ENCODE measurements at regions not wholly inside any gene's neighbourhood (a gene's known extent, or its start where the extent isn't known, plus 50 kb on each side); places are given as distances from the start of the nearest gene placed in this dataset.

- no peak for DNase-seq
- Histone ChIP-seq H3K27me3 (ENCODE audit: control insufficient read depth, insufficient read depth, low read length) (no peaks in the 10 kb centered on the region), H3K36me3 (replicated peaks; ENCODE audit: control insufficient read depth, insufficient read depth, low read length) (no peaks in the 10 kb centered on the region), H3K4me3 (ENCODE audit: insufficient read depth, low read depth, low read length) (no peak overlapping the region)
Measured at GRCh38 chr14:61226015-61226654, 55.0 kb downstream of the TMEM30B start.

GRCh38 chr14:61225344-61225743, 55.8 kb downstream of the TMEM30B start:
- DNase-seq: no peak
- no peaks in the 10 kb centered on the region for H3K27me3 ChIP-seq (ENCODE audit: control insufficient read depth, insufficient read depth, low read length)
- H3K36me3 ChIP-seq (replicated peaks; ENCODE audit: control insufficient read depth, insufficient read depth, low read length): no peaks in the 10 kb centered on the region
- H3K4me3 ChIP-seq (ENCODE audit: insufficient read depth, low read depth, low read length): no peak overlapping the region

DNA sequence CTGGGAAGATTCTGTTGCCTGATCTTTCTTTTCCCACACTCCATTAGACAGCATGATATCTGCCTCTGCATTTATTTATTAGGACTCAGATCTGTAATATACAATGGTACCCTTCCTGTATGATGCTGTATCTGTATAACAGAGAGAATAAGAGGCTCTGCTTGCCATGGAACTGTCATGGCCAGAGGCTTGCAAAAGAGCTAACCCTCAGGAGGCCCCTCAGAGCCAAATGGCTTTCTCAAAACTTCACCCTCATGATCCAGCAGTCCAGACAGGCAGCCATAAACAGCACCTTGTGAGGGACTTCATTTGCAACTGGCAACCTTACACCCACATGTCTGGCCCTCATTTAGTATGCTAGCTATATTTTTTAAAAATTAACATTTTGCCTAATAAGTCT, 57.6 kb downstream of the TMEM30B start:
- H3K27me3 ChIP-seq (ENCODE audit: control insufficient read depth, insufficient read depth, low read length): no peaks in the 10 kb centered on the region

GRCh38 chr14:61222388-61222787, 58.8 kb downstream of the TMEM30B start:
- Histone ChIP-seq H3K4me3 (ENCODE audit: insufficient read depth, low read depth, low read length) (no peak overlapping the region), H3K36me3 (replicated peaks; ENCODE audit: control insufficient read depth, insufficient read depth, low read length) (no peaks in the 10 kb centered on the region), H3K27me3 (ENCODE audit: control insufficient read depth, insufficient read depth, low read length) (no peaks in the 10 kb centered on the region)
- DNase-seq: no peak

More for the DNA sequence above, 57.6 kb downstream of the TMEM30B start:
- no peaks in the 10 kb centered on the region for H3K36me3 ChIP-seq (replicated peaks; ENCODE audit: control insufficient read depth, insufficient read depth, low read length)
- H3K4me3 ChIP-seq (ENCODE audit: insufficient read depth, low read depth, low read length): no peak overlapping the region
- no peak for DNase-seq

DNA sequence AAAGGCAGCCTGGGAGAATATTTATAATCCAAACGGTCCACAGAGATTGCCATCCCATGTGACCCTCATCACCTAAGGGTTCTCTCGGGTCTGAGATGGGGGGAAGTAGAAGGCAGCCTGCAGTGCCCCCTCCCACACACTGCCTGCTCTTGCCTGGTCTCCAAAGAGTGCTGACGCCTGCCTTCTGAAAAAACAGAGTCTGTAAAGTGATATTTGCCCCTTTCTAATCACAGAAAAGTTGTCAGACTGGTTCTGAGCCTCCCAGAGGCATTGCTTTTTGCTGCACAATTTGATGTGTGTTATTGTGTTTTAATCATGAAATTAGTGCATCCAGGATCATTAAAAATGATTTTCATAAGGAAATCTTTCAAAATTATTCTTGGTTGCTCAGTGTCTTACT, 59.2 kb downstream of the TMEM30B start:
- DNase-seq: no peak
- no peaks in the 10 kb centered on the region for H3K27me3 ChIP-seq (ENCODE audit: control insufficient read depth, insufficient read depth, low read length)
- H3K4me3 ChIP-seq (ENCODE audit: insufficient read depth, low read depth, low read length): no peak overlapping the region
- no peaks in the 10 kb centered on the region for H3K36me3 ChIP-seq (replicated peaks; ENCODE audit: control insufficient read depth, insufficient read depth, low read length)

- Histone ChIP-seq H3K27me3 (ENCODE audit: control insufficient read depth, insufficient read depth, low read length) (no peaks in the 10 kb centered on the region), H3K36me3 (replicated peaks; ENCODE audit: control insufficient read depth, insufficient read depth, low read length) (no peaks in the 10 kb centered on the region), H3K4me3 (ENCODE audit: insufficient read depth, low read depth, low read length) (no peak overlapping the region)
- no peak for DNase-seq
Measured at GRCh38 chr14:61219673-61220072, 61.5 kb downstream of the TMEM30B start.

GRCh38 chr14:61219256-61219655, 61.9 kb downstream of the TMEM30B start:
- H3K4me3 ChIP-seq (ENCODE audit: insufficient read depth, low read depth, low read length): no peak overlapping the region
- no peak for DNase-seq
- no peaks in the 10 kb centered on the region for H3K27me3 ChIP-seq (ENCODE audit: control insufficient read depth, insufficient read depth, low read length)
- no peaks in the 10 kb centered on the region for H3K36me3 ChIP-seq (replicated peaks; ENCODE audit: control insufficient read depth, insufficient read depth, low read length)

DNA sequence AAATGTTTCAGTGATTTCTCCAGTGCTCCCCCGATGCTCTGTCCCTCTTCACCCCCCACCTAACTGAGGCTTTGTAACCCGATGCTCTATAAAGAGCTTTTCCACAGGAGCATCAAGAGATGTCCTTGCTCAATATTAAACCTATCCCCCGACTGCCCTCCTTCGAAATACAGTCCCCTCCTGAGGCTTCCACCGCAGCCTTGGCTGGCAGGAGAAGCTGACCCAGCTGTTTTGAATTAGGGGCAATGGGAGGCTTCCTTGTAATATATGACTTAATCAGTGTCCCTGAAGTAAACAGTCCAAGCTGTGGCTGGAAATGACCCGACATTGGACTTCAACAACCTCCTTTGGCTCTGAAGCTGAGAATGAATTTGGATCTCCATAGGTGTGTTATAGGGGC, 62.4 kb downstream of the TMEM30B start:
- Histone ChIP-seq H3K4me3 (ENCODE audit: insufficient read depth, low read depth, low read length) (no peak overlapping the region), H3K36me3 (replicated peaks; ENCODE audit: control insufficient read depth, insufficient read depth, low read length) (no peaks in the 10 kb centered on the region)
- no peak for DNase-seq

GRCh38 chr14:61218157-61218556, 63.0 kb downstream of the TMEM30B start:
- no peaks in the 10 kb centered on the region for H3K36me3 ChIP-seq (replicated peaks; ENCODE audit: control insufficient read depth, insufficient read depth, low read length)
- no peaks in the 10 kb centered on the region for H3K27me3 ChIP-seq (ENCODE audit: control insufficient read depth, insufficient read depth, low read length)
- no peak for DNase-seq

More for the DNA sequence above, 62.4 kb downstream of the TMEM30B start:
- no peaks in the 10 kb centered on the region for H3K27me3 ChIP-seq (ENCODE audit: control insufficient read depth, insufficient read depth, low read length)

GRCh38 chr14:61217516-61217915, 63.6 kb downstream of the TMEM30B start:
- Histone ChIP-seq H3K4me3 (ENCODE audit: insufficient read depth, low read depth, low read length) (no peak overlapping the region), H3K27me3 (ENCODE audit: control insufficient read depth, insufficient read depth, low read length) (no peaks in the 10 kb centered on the region), H3K36me3 (replicated peaks; ENCODE audit: control insufficient read depth, insufficient read depth, low read length) (no peaks in the 10 kb centered on the region)
- DNase-seq: no peak

More at GRCh38 chr14:61218157-61218556, 63.0 kb downstream of the TMEM30B start:
- H3K4me3 ChIP-seq (ENCODE audit: insufficient read depth, low read depth, low read length): no peak overlapping the region

- Histone ChIP-seq H3K27me3 (ENCODE audit: control insufficient read depth, insufficient read depth, low read length) (no peaks in the 10 kb centered on the region), H3K4me3 (ENCODE audit: insufficient read depth, low read depth, low read length) (no peak overlapping the region), H3K36me3 (replicated peaks; ENCODE audit: control insufficient read depth, insufficient read depth, low read length) (no peaks in the 10 kb centered on the region)
- no peak for DNase-seq
Measured at GRCh38 chr14:61215222-61216020, 65.7 kb downstream of the TMEM30B start.

- H3K4me3 ChIP-seq (ENCODE audit: insufficient read depth, low read depth, low read length): no peak overlapping the region
- no peaks in the 10 kb centered on the region for H3K36me3 ChIP-seq (replicated peaks; ENCODE audit: control insufficient read depth, insufficient read depth, low read length)
- no peak for DNase-seq
- H3K27me3 ChIP-seq (ENCODE audit: control insufficient read depth, insufficient read depth, low read length): no peaks in the 10 kb centered on the region
Measured at GRCh38 chr14:61213920-61214319, 67.2 kb downstream of the TMEM30B start.

DNA sequence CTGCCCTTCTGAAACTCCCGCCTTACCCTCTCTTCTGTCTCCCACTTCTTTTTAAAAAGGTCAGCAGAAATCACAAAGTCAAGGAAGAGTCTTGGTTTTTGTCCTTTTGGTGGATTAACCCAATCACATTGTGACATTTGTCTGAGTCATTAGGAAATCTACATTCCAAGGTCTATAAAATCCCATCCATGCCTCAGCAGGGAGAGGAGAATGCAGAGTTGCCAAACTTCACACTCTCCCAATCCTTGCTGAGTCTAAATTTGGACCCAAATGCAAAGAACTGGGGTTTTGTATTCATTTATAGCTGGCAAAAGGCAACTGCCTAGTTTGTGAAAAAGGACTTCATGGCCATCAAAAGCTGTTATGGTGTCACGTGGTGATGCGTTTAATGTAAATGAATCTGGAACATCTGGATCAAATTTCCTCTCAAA, 67.9 kb downstream of the TMEM30B start:
- Histone ChIP-seq H3K4me3 (ENCODE audit: insufficient read depth, low read depth, low read length) (no peak overlapping the region), H3K27me3 (ENCODE audit: control insufficient read depth, insufficient read depth, low read length) (no peaks in the 10 kb centered on the region), H3K36me3 (replicated peaks; ENCODE audit: control insufficient read depth, insufficient read depth, low read length) (no peaks in the 10 kb centered on the region)
- no peak for DNase-seq

DNA sequence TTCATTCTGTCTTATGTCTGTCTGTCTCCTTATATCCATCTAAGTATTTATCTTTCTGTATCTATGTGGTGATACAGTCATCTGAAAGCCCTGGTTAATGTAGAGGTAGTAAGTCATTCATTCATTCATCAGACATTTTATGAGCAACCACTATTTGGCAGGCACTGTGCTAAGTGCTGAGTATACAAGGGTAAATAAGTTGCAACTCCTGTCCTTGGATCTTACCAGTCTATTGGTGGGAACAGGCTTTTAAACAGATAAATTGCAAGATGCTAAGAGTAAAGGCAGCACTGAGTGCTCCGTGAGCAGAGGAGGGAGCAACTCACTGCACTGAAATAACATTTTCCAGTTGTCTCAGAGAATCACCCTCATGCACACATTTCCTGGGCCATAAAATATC, 68.6 kb downstream of the TMEM30B start:
- no peak overlapping the region for H3K4me3 ChIP-seq (ENCODE audit: insufficient read depth, low read depth, low read length)
- H3K36me3 ChIP-seq (replicated peaks; ENCODE audit: control insufficient read depth, insufficient read depth, low read length): no peaks in the 10 kb centered on the region
- no peaks in the 10 kb centered on the region for H3K27me3 ChIP-seq (ENCODE audit: control insufficient read depth, insufficient read depth, low read length)
- no peak for DNase-seq

DNA sequence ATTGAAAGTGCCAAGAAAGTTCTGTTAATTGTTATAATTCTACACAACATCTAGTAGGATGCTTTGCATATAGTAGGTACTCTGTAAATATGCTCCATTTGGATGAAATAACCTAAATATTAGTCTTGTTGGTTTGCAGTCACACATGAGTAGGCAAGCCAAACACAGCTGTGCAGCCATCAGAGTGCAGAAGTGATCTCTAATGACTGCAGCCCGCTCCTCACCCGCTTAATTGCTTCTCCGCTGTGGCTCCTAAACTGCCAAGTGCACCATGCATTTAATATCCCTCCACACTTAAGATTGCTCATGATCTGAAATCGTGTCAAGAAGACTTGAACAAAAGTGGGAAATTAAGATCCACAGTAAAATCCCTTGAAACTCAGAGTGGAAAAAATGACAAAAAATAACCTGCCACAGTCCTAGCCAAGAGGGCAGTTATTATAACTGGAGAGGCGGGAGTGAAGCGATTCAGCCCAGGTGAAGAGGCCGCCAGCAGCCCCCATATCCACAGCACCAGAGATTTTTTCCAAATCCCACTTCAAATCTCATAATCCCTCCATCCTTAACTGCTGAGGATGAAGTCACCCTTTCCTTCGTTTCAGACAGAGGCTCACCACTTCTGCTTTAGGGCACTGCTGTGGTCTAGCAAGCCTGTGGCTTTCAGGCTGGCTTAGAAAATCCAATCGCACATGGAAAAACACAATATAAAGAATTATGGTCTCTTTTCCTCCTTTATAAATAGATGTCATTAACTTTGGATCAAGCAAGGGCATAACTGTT, 69.5 kb downstream of the TMEM30B start:
- Histone ChIP-seq H3K4me3 (ENCODE audit: insufficient read depth, low read depth, low read length) (no peak overlapping the region), H3K36me3 (replicated peaks; ENCODE audit: control insufficient read depth, insufficient read depth, low read length) (no peaks in the 10 kb centered on the region), H3K27me3 (ENCODE audit: control insufficient read depth, insufficient read depth, low read length) (no peaks in the 10 kb centered on the region)
- DNase-seq: no peak
